HPDE6-E6E7 (cell line): ENCODE measurements at regions not wholly inside any gene's neighbourhood (a gene's known extent, or its start where the extent isn't known, plus 50 kb on each side); places are given as distances from the start of the nearest gene placed in this dataset.
A peak's percentile ranks its signal among the peaks of the same experiment; 100 is the strongest.
"Not testable (repeated sequence)": the region's sequence is repeated elsewhere in the genome, so short reads cannot be mapped to it uniquely, and the experiment has no call there.

ENCODE experiments used
- DNase-seq: peaks from one replicate; pipeline ENCODE4 v3.0.0; 2011; ENCODE audit warnings: missing footprints; ENCODE audit errors: extremely low spot score

DNA sequence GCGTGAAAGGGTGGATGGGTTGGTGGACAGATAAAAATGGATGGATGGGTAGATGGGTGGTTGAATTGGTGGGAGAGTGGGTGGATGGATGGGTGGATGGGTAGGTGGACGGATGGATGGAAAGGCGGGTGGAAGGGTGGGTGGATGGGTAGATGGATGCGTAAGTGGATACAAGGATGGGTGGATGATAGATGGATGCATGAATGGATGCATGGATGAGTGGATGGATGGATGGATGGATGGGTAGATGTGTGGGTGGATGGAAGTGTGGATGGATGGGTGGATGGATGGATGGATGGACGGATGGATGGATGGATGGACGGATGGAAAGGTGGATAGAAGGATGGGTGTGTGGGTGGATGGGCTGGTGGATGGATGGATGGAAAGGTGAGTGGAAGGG, 77.0 kb upstream of the GRK3 start:
- DNase-seq: no peak

- peak; percentile 51 for DNase-seq
Observed at GRCh38 chr22:25488244-25489020, 76.0 kb upstream of the GRK3 start.

DNA sequence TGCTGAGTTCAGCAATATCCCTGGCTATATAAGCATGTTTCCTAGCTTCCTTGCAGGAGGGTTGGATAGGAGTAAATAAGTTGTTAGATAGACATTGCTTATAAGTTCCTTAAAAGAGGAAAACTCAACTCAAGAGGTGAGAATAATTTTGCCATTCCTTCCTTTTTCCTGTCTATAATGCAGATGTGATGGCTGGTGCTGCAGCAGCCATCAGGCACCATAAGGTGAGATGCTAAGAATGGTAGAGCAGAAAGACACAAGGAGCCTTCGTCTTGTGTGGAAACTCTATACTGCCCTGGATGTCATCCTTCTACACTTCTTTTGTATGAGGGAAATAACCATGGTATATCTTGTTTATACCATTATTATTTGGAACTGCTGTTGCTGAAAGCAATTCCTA, 74.5 kb upstream of the GRK3 start:
- no peak for DNase-seq

DNA sequence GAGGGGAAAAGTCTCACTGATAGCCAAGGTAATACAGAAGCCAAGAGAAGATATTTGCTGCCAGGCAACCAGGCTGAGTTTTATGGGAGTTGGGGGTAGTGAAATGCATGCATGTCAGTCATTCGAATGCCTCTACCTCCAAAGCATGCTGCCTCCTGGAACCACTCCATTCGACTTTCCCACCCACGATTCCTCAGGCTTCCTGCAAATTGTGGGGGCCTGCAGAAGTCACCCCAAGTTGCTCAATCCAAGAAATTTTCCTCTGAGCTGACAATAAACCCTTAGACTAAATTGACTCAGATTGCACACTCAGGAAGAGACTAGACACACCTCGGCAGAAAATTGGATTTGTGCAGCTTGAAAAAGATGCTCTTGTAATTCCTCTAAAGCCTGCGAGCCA, 73.6 kb upstream of the GRK3 start:
- DNase-seq: no peak

DNA sequence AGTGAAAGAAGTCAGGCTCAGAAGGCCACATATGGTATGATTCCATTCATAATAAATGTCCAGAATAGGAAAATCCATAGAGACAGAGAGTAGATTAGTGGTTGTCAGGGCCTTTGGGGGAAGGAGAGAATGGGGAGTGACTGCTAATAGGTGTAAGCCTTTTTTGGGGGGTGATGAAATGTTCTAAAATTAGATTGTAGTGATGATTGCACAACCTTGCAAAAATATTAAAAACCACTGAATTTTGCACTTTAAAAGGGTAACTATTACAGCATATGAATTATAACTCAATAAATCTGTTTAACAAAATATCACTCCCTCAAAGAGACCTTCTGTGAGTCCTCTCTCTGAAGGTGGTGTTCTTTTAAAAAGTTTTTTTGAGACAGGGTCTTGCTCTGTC, 72.3 kb upstream of the GRK3 start:
- DNase-seq: no peak

DNA sequence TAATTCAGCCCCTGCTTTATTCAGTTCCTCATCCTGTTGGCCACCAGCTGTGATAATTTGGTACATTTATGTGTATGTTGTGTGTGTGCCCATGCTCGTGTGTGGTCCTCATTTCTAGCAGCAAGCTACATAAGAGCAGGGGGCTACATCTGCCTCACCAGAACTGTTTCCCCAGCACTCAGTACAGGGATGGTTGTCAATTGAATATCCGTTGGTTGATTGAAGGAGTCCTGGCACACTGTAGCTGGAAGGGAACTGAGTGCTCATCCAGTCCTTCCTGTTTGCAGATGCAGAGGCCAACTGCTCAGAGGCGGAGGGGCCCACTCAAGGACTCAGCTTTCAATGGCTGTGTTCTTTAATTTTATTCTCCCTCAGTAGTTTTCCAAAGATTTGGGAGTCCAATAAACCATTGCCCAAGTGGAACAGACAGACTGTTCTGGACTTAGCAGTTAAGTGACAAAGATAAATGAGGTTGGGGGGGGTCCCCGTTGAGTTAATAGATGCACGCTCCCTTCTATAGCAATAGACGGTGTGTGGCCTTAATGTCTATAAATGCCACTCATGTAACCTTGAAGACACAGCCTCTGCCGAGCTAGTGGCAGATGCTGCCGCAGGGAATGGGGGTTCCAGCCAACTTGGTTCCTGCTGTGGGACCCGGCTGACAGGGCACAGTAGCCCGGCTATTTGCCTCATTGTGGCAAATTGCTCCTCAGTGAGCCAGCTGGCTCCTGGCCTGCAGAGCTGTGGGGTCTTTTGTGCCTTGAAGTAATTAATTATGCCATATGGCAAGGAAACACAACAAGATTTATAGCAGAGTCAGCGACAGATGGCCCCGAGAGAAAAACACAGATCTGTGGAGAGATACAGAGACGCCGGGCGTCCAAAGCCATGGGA, 71.4 kb upstream of the GRK3 start:
- DNase-seq: no peak

DNA sequence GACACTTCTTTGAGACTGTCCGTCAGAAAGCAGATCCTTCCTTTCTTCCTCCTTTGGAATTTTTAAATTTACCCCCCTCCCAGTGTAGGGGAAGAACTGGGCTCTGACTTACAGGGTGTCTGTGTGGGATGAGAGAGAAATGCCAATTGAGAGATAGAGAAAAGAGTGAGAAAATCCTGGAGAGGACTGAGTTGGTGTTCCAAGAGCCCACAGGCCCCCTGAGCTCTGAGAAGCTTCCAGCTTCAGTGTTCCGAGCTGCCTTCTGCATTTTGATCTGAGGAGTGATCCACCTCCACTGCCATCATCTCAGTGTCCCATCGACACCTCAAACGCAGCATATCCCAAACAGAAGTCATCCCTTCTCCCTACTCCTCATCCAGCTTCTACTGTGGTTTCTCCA, 70.7 kb upstream of the GRK3 start:
- DNase-seq: no peak

GRCh38 chr22:25494774-25495173, 69.7 kb upstream of the GRK3 start:
- DNase-seq: no peak

GRCh38 chr22:25495285-25495684, 69.2 kb upstream of the GRK3 start:
- no peak for DNase-seq

DNA sequence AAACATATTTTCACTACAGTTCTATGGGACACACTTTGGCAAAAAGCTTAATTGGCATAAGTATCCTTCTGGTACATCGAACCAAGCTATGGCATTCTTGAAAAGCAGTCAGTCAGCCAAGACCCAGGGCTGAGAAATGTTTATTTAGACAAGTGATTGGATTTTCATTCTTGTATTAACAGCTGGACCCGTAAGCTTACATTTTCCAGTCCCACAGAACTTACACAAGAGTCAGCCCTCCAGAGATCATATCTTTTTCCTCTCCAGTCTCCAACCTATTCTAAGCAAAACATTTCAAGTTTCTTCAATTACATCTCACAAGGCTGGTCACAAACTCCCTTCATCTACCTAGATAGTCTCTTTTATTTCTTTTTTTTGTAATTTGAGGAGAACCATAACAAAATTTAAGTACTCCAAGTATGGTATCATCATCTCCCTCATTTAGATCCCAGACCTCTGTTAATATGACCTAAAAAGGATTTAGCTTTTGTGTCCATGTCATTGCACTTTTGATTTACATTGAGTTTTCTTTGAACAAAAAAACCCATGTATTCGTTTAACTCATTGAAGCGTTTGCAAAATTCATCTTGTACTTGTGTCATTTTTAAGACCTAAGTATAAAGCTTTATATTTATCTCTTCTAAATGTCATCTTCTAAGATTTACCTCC, 67.9 kb upstream of the GRK3 start:
- DNase-seq: no peak

GRCh38 chr22:25497181-25497641, 67.3 kb upstream of the GRK3 start:
- DNase-seq: no peak

GRCh38 chr22:25497716-25498115, 66.8 kb upstream of the GRK3 start:
- DNase-seq: no peak

DNA sequence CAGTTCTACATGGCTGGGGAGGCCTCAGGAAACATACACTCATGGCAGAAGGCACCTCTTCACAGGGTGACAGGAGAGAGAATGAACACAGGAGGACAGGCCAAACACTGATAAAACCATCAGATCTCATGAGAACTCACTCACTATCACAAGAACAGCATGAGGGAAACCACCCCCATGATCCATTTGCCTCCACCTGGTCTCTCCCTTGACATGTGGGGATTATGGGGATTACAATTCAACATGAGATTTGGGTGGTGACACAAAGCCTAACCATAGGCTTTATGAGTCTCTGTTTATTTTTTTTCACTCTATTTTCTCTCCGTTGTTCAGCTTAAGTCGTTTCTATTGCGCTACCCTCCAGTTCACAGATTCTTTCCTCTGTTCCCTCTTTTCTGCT, 63.8 kb upstream of the GRK3 start:
- not testable (repeated sequence) for DNase-seq

GRCh38 chr22:25504017-25504416, 60.5 kb upstream of the GRK3 start:
- not testable (repeated sequence) for DNase-seq

GRCh38 chr22:25508161-25508560, 56.3 kb upstream of the GRK3 start:
- no peak for DNase-seq

GRCh38 chr22:25508761-25509321, 55.6 kb upstream of the GRK3 start:
- no peak for DNase-seq

DNA sequence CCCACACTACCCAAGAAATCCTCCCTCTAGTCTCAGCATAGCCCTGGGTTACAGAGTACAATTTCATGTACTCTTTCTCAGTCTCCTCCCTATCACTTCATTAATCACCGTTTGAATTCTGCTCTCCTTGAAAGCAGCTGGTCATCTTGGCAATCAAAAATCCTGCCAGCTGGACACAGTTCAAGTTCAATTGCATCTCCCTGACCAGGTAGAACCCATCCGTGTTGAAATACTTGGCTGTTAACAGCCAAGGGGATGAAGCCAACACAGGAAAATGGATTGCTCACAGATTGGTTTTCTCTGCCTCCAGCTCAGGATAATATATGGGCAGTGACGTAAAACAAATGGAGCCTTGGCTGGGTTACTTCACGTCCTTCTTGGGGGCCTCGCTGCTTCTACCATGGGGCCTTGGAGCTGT, 55.1 kb upstream of the GRK3 start:
- no peak for DNase-seq

GRCh38 chr22:25510876-25511275, 53.6 kb upstream of the GRK3 start:
- no peak for DNase-seq

- DNase-seq: no peak
Observed at GRCh38 chr22:25511725-25512124, 52.8 kb upstream of the GRK3 start.

GRCh38 chr22:25514436-25515180, 49.9 kb upstream of the GRK3 start:
- DNase-seq: no peak
